HepG2 (cell line): ENCODE measurements at regions not wholly inside any gene's neighbourhood (a gene's known extent, or its start where the extent isn't known, plus 50 kb on each side); places are given as distances from the start of the nearest gene placed in this dataset.

Source experiments
- ATAC-seq: fragments of 200-7000 bp; cut with Tn5 transposase; 3 replicates; pipeline ENCODE4 v1.9.1; 2020; ENCODE audit warnings: mild to moderate bottlenecking, moderate library complexity
- BruUV-seq: library from RNA; stranded (reverse); fragments of 400-500 nt; replicated peaks from 2 replicates; lab custom pipeline; 2021; lab: Mats Ljungman, UMichigan
- CTCF ChIA-PET: fragments of 300-600 bp; formaldehyde crosslinking; extraction: SDS; loops from one replicate; lab custom pipeline; 2021; ENCODE audit warnings: low total read pairs, inconsistent platforms, low intra/inter-chr PET ratio; lab: Yijun Ruan, JAX
- POLR2A ChIA-PET: fragments of 350-600 bp; sonication (Branson Sonifier 250); formaldehyde crosslinking; loops from one replicate; lab custom pipeline; 2020; ENCODE audit warnings: antibody characterized with exemption, inconsistent platforms; lab: Yijun Ruan, JAX
- DNase-seq: peaks from one replicate; pipeline ENCODE4 v3.0.0-alpha.2; 2015; ENCODE audit warnings: low spot score
- FAIRE-seq: peaks from 3 replicates; lab custom pipeline; 2011; peaks lifted over from hg19 to GRCh38; lab: Jason Lieb, UNC
- H2AFZ ChIP-seq: one replicate; pipeline ENCODE4 v1.6.1; 2011; ENCODE audit warnings: low read length, inconsistent platforms
- H3K27ac ChIP-seq: fragments of 300-600 bp; 3 replicates; pipeline ENCODE4 v1.8.0; 2011; ENCODE audit warnings: mixed run types, mild to moderate bottlenecking, mixed read lengths, low read length, inconsistent platforms; ENCODE audit not compliant: insufficient read depth; ENCODE audit errors: extremely low read length
- H3K27me3 ChIP-seq, 2 experiments: fragments of 200-600 bp in 1 of 2; 2 replicates in 1 of 2; 3 replicates in 1 of 2; pipeline versions ENCODE4 v1.6.0 to v1.8.0; 2011; ENCODE audit warnings: low read length in 2 of 2, mild to moderate bottlenecking in 2 of 2, moderate library complexity in 2 of 2, inconsistent platforms in 1 of 2; ENCODE audit not compliant: insufficient read depth in 2 of 2, control insufficient read depth in 1 of 2
- H3K36me3 ChIP-seq, 2 experiments: fragments of 200-600 bp in 1 of 2; replicated peaks in 1 of 2; 2 replicates in 1 of 2; 3 replicates in 1 of 2; pipeline versions ENCODE4 v1.5.1 to v1.8.0; 2011; ENCODE audit warnings: low read length in 2 of 2, inconsistent platforms in 1 of 2; ENCODE audit not compliant: insufficient read depth in 2 of 2, control insufficient read depth in 1 of 2
- H3K4me1 ChIP-seq: 2 replicates; pipeline ENCODE4 v1.5.1; 2012; ENCODE audit warnings: low read length, inconsistent platforms; ENCODE audit not compliant: insufficient read depth
- H3K4me2 ChIP-seq: 2 replicates; pipeline ENCODE4 v1.6.0; 2011; ENCODE audit warnings: low read depth, low read length, inconsistent platforms
- H3K4me3 ChIP-seq, 3 experiments: fragments of 200-600 bp in 1 of 3; sonication (generic), shearing (Covaris generic) in 1 of 3; replicated peaks in 1 of 3; 2 replicates each; pipeline ENCODE4 v1.5.1; 2011 to 2016; ENCODE audit warnings: low read length in 3 of 3, inconsistent platforms in 2 of 3, low read depth in 2 of 3, mild to moderate bottlenecking in 2 of 3, control low read depth in 1 of 3, mixed read lengths in 1 of 3; ENCODE audit not compliant: insufficient read depth in 1 of 3
- H3K79me2 ChIP-seq: one replicate; pipeline ENCODE4 v1.6.1; 2011; ENCODE audit warnings: low read length, inconsistent platforms; ENCODE audit not compliant: insufficient read depth
- H3K9ac ChIP-seq: 2 replicates; pipeline ENCODE4 v1.6.0; 2011; ENCODE audit warnings: mild to moderate bottlenecking, low read depth, low read length, inconsistent platforms; ENCODE audit not compliant: insufficient read depth
- H3K9me3 ChIP-seq: 2 replicates; pipeline ENCODE4 v1.5.1; 2012; ENCODE audit warnings: mild to moderate bottlenecking, low read length
- H4K20me1 ChIP-seq: 2 replicates; pipeline ENCODE4 v1.6.0; 2011; ENCODE audit warnings: inconsistent platforms, mild to moderate bottlenecking, low read length, moderate library complexity; ENCODE audit not compliant: insufficient read depth
- FOXM1 ChIP-seq: sonication (generic); formaldehyde crosslinking; IDR thresholded peaks from 2 replicates; pipeline ENCODE4 v1.5.0; 2020; ENCODE audit warnings: missing genetic modification reagents
- FOXO1 ChIP-seq: sonication (generic); formaldehyde crosslinking; IDR thresholded peaks from 2 replicates; pipeline ENCODE4 v1.4.0; 2020; ENCODE audit warnings: missing genetic modification reagents
- GATAD1 ChIP-seq: IDR thresholded peaks from 2 replicates; pipeline ENCODE4 v1.6.1; 2016; ENCODE audit warnings: missing genetic modification reagents, missing compliant biosample characterization
- GTF3A ChIP-seq: sonication (generic); formaldehyde crosslinking; conservative IDR thresholded peaks from 2 replicates; pipeline ENCODE4 v1.4.0; 2020; ENCODE audit warnings: mild to moderate bottlenecking, missing genetic modification reagents
- HNF1A ChIP-seq, 2 experiments: sonication (generic) in 1 of 2; formaldehyde crosslinking in 1 of 2; IDR thresholded peaks; 2 replicates each; pipeline versions ENCODE4 v1.4.0 to v1.6.1; 2016 to 2020; ENCODE audit warnings: borderline replicate concordance in 1 of 2, low read depth in 1 of 2, mild to moderate bottlenecking in 1 of 2, missing genetic modification reagents in 1 of 2
- ISX ChIP-seq: sonication (generic); formaldehyde crosslinking; conservative IDR thresholded peaks from 2 replicates; pipeline ENCODE4 v1.5.0; 2020; ENCODE audit warnings: missing genetic modification reagents
- NFE2 ChIP-seq: sonication (generic); formaldehyde crosslinking; IDR thresholded peaks from 2 replicates; pipeline ENCODE4 v1.4.0; 2020; ENCODE audit warnings: missing genetic modification reagents
- RFXANK ChIP-seq: IDR thresholded peaks from 2 replicates; pipeline ENCODE4 v1.6.1; 2016
- SIX1 ChIP-seq: sonication (generic); formaldehyde crosslinking; IDR thresholded peaks from 2 replicates; pipeline ENCODE4 v1.4.0; 2020; ENCODE audit warnings: missing genetic modification reagents, borderline replicate concordance
- TARDBP ChIP-seq: sonication (generic); formaldehyde crosslinking; IDR thresholded peaks from 2 replicates; pipeline ENCODE4 v1.8.0; 2022; ENCODE audit warnings: mild to moderate bottlenecking, missing genetic modification reagents
- ZBTB39 ChIP-seq: sonication (generic); formaldehyde crosslinking; IDR thresholded peaks from 2 replicates; pipeline ENCODE4 v1.5.0; 2020; ENCODE audit warnings: missing genetic modification reagents
- ZNF552 ChIP-seq: sonication (generic); formaldehyde crosslinking; IDR thresholded peaks from 2 replicates; pipeline ENCODE4 v1.9.0; 2022; ENCODE audit warnings: missing genetic modification reagents, mild to moderate bottlenecking, borderline replicate concordance
- ZNF710 ChIP-seq: sonication (generic); formaldehyde crosslinking; IDR thresholded peaks from 2 replicates; pipeline ENCODE4 v1.5.0; 2020; ENCODE audit warnings: mild to moderate bottlenecking, missing genetic modification reagents, borderline replicate concordance
- WGBS: methylation state at CpG from one replicate; pipeline ENCODE4 v1.1.6; 2017; ENCODE audit warnings: low lambda C conversion rate; 5-methylcytosine and 5-hydroxymethylcytosine counted together
- in situ Hi-C: cut with HindIII; loops from 2 replicates; pipeline ENCODE4 v1.10.0; 2017; ENCODE audit warnings: low pct_unique_long_range_greater_than_20kb; ENCODE audit not compliant: extremely low pct_ligation_motif_present
- intact Hi-C: fragments of 100-400 bp; cut with micrococcal nuclease; formaldehyde crosslinking; loops from one replicate; pipeline ENCODE4 v1.10.0; 2022; ENCODE audit not compliant: unreplicated experiment

- no peak overlapping the region for H2AFZ ChIP-seq
Measured at GRCh38 chr10:52598936-52599335, 173.6 kb downstream of the MBL2 start.

More at GRCh38 chr10:52598936-52599335, 173.6 kb downstream of the MBL2 start:
- Histone ChIP-seq H3K9ac (no peak overlapping the region), H3K79me2 (no peaks in the 10 kb centered on the region), H4K20me1 (no peaks in the 10 kb centered on the region), H3K27me3 (no peaks in the 10 kb centered on the region), H3K4me3 (no peak overlapping the region), H3K4me1 (no peaks in the 10 kb centered on the region), H3K4me2 (no peak overlapping the region), H3K36me3 (no peaks in the 10 kb centered on the region), H3K27ac (no peak overlapping the region), H3K9me3 (no peaks in the 10 kb centered on the region)
- CTCF ChIA-PET = no interaction called here
- no peak for FAIRE-seq
- no peak for TF ChIP-seq ZNF710
- TF ChIP-seq ZBTB39 (CRISPR knock-in tag) = no peak
- TF ChIP-seq ISX (CRISPR knock-in tag) = no peak
- TF ChIP-seq GTF3A (CRISPR knock-in tag) = no peak
- no peak for TF ChIP-seq SIX1 (CRISPR knock-in tag)
- no peak for TF ChIP-seq NFE2 (CRISPR knock-in tag)
- no peak for TF ChIP-seq FOXM1
- no peak for TF ChIP-seq ZNF552 (CRISPR knock-in tag)
- TF ChIP-seq TARDBP = no peak
- no peak for TF ChIP-seq FOXO1 (CRISPR knock-in tag)
- no peak for TF ChIP-seq RFXANK (CRISPR knock-in tag)
- no peak for TF ChIP-seq HNF1A (IDR thresholded peaks at IDR 0.05; ENCODE audit: low read depth)
- TF ChIP-seq HNF1A (CRISPR knock-in tag; IDR thresholded peaks at IDR 0.05; ENCODE audit: borderline replicate concordance) = no peak
- no peak for TF ChIP-seq GATAD1 (CRISPR knock-in tag)
- in situ Hi-C loops = no loop called here
- POLR2A ChIA-PET = no interaction called here
- no peak for ATAC-seq
- intact Hi-C loops = no loop called here
- WGBS = 95% methylated on average over 2 of the region's 2 CpGs
- DNase-seq = no peak
- no TSS peak for BruUV-seq
